ENCODE measurements at regions not wholly inside any gene's neighbourhood (a gene's known extent, or its start where the extent isn't known, plus 50 kb on each side); places are given as distances from the start of the nearest gene placed in this dataset.

DNA sequence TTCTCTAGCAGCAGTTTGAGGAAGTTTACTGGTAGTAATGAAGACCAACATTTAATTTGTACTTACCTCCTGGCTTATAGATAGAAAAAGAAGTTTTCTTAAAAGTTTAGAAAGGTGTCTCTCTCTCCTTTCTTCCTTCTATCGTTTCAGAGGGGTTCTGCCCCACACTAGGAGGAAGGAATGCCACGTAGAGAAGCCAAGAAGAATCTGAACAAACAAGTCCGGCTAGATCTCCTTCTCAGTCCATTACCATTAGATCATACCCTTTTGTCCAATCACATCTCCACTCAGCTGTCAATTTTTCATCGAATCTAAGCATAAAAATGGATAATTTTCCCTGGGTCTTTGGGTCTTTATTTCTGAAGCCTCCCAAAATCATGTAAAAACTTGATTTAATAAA is 1048.1 kb downstream of the SI start:
- TF ChIP-seq GATA3 (IDR thresholded peaks at IDR 0.05; ENCODE audit: low read depth, low read length): no peak
- TF ChIP-seq GATA2 (IDR thresholded peaks at IDR 0.05; ENCODE audit: low read depth, low read length): no peak

Data from SH-SY5Y (cell line).